ENCODE measurements at regions not wholly inside any gene's neighbourhood (a gene's known extent, or its start where the extent isn't known, plus 50 kb on each side); places are given as distances from the start of the nearest gene placed in this dataset.

GRCh38 chr7:106777674-106778299 lies 87.3 kb upstream of the PIK3CG start:
- WGBS, 2 donors: 66 to 71% methylated on average over 7 of the region's 7 CpGs
- ATAC-seq (ENCODE audit: low FRiP score in 2 of 2) (peak in 1 of 2 donors; percentile 44), DNase-seq (peak in 1 of 2 donors; percentile 7)
- Histone ChIP-seq H3K4me1 (no peaks in the 10 kb centered on the region), H3K27ac (no peak overlapping the region), H3K9me3 (no peaks in the 10 kb centered on the region), H3K4me3 (no peak overlapping the region), H3K27me3 (no peaks in the 10 kb centered on the region), H3K36me3 (no peaks in the 10 kb centered on the region)
- TF ChIP-seq, protein P1, sequence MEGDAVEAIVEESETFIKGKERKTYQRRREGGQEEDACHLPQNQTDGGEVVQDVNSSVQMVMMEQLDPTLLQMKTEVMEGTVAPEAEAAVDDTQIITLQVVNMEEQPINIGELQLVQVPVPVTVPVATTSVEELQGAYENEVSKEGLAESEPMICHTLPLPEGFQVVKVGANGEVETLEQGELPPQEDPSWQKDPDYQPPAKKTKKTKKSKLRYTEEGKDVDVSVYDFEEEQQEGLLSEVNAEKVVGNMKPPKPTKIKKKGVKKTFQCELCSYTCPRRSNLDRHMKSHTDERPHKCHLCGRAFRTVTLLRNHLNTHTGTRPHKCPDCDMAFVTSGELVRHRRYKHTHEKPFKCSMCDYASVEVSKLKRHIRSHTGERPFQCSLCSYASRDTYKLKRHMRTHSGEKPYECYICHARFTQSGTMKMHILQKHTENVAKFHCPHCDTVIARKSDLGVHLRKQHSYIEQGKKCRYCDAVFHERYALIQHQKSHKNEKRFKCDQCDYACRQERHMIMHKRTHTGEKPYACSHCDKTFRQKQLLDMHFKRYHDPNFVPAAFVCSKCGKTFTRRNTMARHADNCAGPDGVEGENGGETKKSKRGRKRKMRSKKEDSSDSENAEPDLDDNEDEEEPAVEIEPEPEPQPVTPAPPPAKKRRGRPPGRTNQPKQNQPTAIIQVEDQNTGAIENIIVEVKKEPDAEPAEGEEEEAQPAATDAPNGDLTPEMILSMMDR (IDR thresholded peaks at IDR 0.05): no peak
- TF ChIP-seq POLR2A (IDR thresholded peaks at IDR 0.05) (no peak), EP300 (IDR thresholded peaks at IDR 0.05) (no peak)

DNA sequence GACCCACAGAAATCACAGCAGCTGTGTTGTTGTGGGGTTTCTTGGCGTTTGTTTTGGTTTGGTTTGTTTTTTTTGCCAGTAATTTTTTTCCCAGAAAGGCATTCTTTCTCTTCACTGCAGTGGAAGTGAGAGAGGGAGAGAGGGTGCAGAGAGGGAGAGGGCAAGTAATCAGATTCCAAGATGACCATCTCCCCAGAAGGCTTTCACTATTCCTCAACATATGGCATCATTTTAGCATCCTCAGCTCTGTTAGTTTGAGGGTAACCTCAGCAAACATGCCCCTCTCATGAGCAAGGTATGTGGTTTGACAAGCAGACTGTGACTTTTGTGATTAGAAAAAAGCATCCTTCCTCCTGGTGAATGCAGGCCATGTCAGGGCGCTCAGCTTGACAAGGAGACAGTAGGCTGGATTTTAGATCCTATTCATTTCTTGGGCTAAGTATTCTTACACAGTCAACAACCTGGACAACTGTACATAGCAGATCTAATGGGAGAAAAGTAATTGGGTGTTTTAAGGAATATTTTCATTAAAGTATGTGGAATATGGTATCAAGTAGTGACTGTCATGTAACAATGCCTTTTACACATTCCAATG lies 86.3 kb upstream of the PIK3CG start:
- TF ChIP-seq, protein P1 (IDR thresholded peaks at IDR 0.05): no peak
- TF ChIP-seq POLR2AphosphoS5 (IDR thresholded peaks at IDR 0.05) (no peak), POLR2A (IDR thresholded peaks at IDR 0.05) (no peak), EP300 (IDR thresholded peaks at IDR 0.05) (no peak)
- DNase-seq (no peak), ATAC-seq (ENCODE audit: low FRiP score in 2 of 2) (no peak)
- no peaks in the 10 kb centered on the region for H3K36me3 ChIP-seq
- 89 to 94% methylated on average over 2 of the region's 2 CpGs for WGBS, 2 donors
- H3K4me1 ChIP-seq: no peaks in the 10 kb centered on the region
- H3K9me3 ChIP-seq: no peaks in the 10 kb centered on the region
- H3K27me3 ChIP-seq: no peaks in the 10 kb centered on the region
- H3K27ac ChIP-seq: no peak overlapping the region
- H3K4me3 ChIP-seq: no peak overlapping the region

- no peak for TF ChIP-seq POLR2AphosphoS5 (IDR thresholded peaks at IDR 0.05)
- TF ChIP-seq, protein P1 (IDR thresholded peaks at IDR 0.05): no peak
- TF ChIP-seq POLR2A (IDR thresholded peaks at IDR 0.05): no peak
- no peak for TF ChIP-seq EP300 (IDR thresholded peaks at IDR 0.05)
- 82 to 93% methylated on average over 4 of the region's 4 CpGs for whole genome bisulfite sequencing, 2 donors
- DNase-seq: no peak
- no peaks in the 10 kb centered on the region for H3K4me1 ChIP-seq
- no peak overlapping the region for H3K4me3 ChIP-seq
- peak; percentile 27 to 62 for ATAC-seq (ENCODE audit: low FRiP score in 2 of 2)
- H3K27ac ChIP-seq: no peak overlapping the region
- H3K9me3 ChIP-seq: no peaks in the 10 kb centered on the region
- H3K27me3 ChIP-seq: no peaks in the 10 kb centered on the region
- H3K36me3 ChIP-seq: no peaks in the 10 kb centered on the region
Observed at GRCh38 chr7:106779877-106780276, 85.2 kb upstream of the PIK3CG start.

GRCh38 chr7:106781007-106781406 lies 84.1 kb upstream of the PIK3CG start:
- H3K27ac ChIP-seq: no peak overlapping the region
- no peaks in the 10 kb centered on the region for H3K4me1 ChIP-seq
- 81 to 84% methylated on average over 2 of the region's 2 CpGs for WGBS, 2 donors
- no peaks in the 10 kb centered on the region for H3K27me3 ChIP-seq
- H3K4me3 ChIP-seq: no peak overlapping the region
- H3K36me3 ChIP-seq: no peaks in the 10 kb centered on the region
- DNase-seq (no peak), ATAC-seq (ENCODE audit: low FRiP score in 2 of 2) (no peak)
- no peaks in the 10 kb centered on the region for H3K9me3 ChIP-seq
- TF ChIP-seq POLR2A (IDR thresholded peaks at IDR 0.05): no peak
- no peak for TF ChIP-seq POLR2AphosphoS5 (IDR thresholded peaks at IDR 0.05)
- TF ChIP-seq, protein P1 (IDR thresholded peaks at IDR 0.05): no peak
- TF ChIP-seq EP300 (IDR thresholded peaks at IDR 0.05): no peak

Data from upper lobe of left lung (tissue), 6 donors.